ENCODE measurements at regions not wholly inside any gene's neighbourhood (a gene's known extent, or its start where the extent isn't known, plus 50 kb on each side); places are given as distances from the start of the nearest gene placed in this dataset.

DNA sequence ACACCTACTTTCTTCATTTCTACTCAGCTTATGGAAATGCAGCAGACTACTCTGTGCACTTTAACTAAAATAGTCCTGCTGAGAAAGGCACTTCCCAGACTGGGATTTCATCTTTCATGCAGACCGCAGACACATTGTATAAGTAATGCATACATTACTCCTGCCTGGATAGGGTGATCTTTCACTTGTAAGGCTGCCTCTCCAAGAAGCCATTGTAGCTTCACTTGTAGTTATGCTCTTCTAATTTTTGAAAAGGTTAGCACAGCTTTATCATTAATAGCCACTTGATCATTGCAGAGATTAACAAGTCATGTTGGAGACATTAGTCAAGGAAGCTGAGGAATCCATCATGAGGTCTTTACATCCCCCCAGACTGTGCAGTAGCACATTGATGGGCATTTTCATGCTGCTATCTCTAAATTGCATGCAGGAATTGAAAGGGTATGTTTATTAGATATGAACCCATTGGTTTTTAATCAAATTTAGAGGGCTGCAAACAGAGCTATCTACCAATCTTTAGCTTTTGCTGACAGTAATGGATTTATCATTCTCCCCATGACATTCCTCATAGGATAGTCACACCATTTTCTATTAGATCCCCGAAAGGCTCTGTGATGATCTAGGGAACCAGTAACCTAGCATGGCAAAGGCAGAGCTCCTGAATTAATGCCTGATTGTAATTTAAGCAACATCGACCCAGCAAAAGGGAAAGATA is 1074.7 kb upstream of the NXPH2 start:
- TF ChIP-seq, protein P1, sequence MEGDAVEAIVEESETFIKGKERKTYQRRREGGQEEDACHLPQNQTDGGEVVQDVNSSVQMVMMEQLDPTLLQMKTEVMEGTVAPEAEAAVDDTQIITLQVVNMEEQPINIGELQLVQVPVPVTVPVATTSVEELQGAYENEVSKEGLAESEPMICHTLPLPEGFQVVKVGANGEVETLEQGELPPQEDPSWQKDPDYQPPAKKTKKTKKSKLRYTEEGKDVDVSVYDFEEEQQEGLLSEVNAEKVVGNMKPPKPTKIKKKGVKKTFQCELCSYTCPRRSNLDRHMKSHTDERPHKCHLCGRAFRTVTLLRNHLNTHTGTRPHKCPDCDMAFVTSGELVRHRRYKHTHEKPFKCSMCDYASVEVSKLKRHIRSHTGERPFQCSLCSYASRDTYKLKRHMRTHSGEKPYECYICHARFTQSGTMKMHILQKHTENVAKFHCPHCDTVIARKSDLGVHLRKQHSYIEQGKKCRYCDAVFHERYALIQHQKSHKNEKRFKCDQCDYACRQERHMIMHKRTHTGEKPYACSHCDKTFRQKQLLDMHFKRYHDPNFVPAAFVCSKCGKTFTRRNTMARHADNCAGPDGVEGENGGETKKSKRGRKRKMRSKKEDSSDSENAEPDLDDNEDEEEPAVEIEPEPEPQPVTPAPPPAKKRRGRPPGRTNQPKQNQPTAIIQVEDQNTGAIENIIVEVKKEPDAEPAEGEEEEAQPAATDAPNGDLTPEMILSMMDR (IDR thresholded peaks at IDR 0.05), result no peak
- TF ChIP-seq POLR2A (IDR thresholded peaks at IDR 0.05) (no peak), POLR2AphosphoS5 (IDR thresholded peaks at IDR 0.05) (no peak), EP300 (IDR thresholded peaks at IDR 0.05) (no peak)
